ENCODE measurements at regions not wholly inside any gene's neighbourhood (a gene's known extent, or its start where the extent isn't known, plus 50 kb on each side); places are given as distances from the start of the nearest gene placed in this dataset.

DNA sequence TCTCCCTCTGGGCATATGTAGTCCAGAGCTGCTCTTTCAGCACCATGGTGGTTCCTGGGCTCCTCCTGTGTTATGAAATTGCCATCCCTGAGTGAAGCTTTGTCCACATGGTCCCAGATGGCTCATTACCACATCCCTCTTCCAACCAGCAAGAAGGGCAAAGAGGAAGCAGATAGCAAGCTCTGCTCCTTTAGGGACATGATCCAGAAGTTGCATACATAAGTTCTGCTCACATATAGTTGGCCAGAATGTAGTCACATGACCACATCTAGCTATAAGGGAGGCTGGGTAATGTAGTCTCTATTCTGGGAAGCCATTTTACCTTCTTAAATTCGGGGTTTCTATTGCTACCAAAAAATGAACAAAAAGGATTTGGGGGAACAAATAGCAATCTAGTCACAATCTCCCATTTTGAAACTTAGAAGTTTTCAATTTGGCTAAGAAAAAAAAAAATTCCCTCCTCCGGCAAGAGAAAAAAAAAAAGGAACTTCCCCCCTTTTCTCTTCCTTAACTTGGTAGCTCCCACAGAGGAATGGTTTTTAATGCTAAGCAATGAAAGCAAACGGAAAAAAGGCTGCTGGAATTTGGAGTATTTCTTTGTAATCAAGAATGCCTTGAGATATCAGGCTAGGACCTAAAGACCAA lies 88.2 kb upstream of the USP9X start:
- TF ChIP-seq, protein P1, sequence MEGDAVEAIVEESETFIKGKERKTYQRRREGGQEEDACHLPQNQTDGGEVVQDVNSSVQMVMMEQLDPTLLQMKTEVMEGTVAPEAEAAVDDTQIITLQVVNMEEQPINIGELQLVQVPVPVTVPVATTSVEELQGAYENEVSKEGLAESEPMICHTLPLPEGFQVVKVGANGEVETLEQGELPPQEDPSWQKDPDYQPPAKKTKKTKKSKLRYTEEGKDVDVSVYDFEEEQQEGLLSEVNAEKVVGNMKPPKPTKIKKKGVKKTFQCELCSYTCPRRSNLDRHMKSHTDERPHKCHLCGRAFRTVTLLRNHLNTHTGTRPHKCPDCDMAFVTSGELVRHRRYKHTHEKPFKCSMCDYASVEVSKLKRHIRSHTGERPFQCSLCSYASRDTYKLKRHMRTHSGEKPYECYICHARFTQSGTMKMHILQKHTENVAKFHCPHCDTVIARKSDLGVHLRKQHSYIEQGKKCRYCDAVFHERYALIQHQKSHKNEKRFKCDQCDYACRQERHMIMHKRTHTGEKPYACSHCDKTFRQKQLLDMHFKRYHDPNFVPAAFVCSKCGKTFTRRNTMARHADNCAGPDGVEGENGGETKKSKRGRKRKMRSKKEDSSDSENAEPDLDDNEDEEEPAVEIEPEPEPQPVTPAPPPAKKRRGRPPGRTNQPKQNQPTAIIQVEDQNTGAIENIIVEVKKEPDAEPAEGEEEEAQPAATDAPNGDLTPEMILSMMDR (conservative IDR thresholded peaks at IDR 0.05; ENCODE audit: low read length) = no peak
- no peak for TF ChIP-seq EZH2phosphoT487 (IDR thresholded peaks at IDR 0.05; ENCODE audit: borderline replicate concordance, low read depth, low read length)

All from OCI-LY7 (cell line).